IMR-90 (cell line): ENCODE measurements at regions not wholly inside any gene's neighbourhood (a gene's known extent, or its start where the extent isn't known, plus 50 kb on each side); places are given as distances from the start of the nearest gene placed in this dataset.

Experiments used
- ATAC-seq: fragments of 200-7000 bp; cut with Tn5 transposase; 2 replicates; pipeline ENCODE4 v1.9.1; 2020; ENCODE audit warnings: low read depth, mild to moderate bottlenecking, moderate library complexity
- BruUV-seq: library from RNA; stranded (reverse); fragments of 400-500 nt; replicated peaks from 2 replicates; lab custom pipeline; 2021; lab: Mats Ljungman, UMichigan
- CTCF ChIA-PET: fragments of 300-600 bp; formaldehyde crosslinking; extraction: SDS; loops from one replicate; lab custom pipeline; 2021; ENCODE audit warnings: antibody characterized with exemption; lab: Yijun Ruan, JAX
- POLR2A ChIA-PET: fragments of 300-600 bp; sonication (Branson Sonifier 250); formaldehyde crosslinking; loops from one replicate; lab custom pipeline; 2022; ENCODE audit warnings: antibody characterized with exemption; ENCODE audit not compliant: unreplicated experiment; lab: Charles Lee
- DNase-seq: peaks from one replicate; pipeline ENCODE4 v3.0.0; 2013
- H2AFZ ChIP-seq: replicated peaks from 2 replicates; pipeline ENCODE3; 2013; ENCODE audit warnings: low read length, mild to moderate bottlenecking; ENCODE audit not compliant: poor library complexity
- H2AK5ac ChIP-seq: 2 replicates; pipeline ENCODE4 v1.6.1; 2013; ENCODE audit warnings: low read depth, low read length, inconsistent platforms
- H2AK9ac ChIP-seq: replicated peaks from 2 replicates; pipeline ENCODE3; 2013; ENCODE audit warnings: mild to moderate bottlenecking, low read depth, low read length, moderate library complexity; ENCODE audit not compliant: poor library complexity
- H2BK120ac ChIP-seq: 2 replicates; pipeline ENCODE4 v1.6.1; 2013; ENCODE audit warnings: low read depth, low read length, inconsistent platforms
- H2BK15ac ChIP-seq: 3 replicates; pipeline ENCODE4 v1.6.1; 2013; ENCODE audit warnings: low read depth, low read length, inconsistent platforms
- H2BK20ac ChIP-seq: 2 replicates; pipeline ENCODE4 v1.6.1; 2013; ENCODE audit warnings: low read depth, mild to moderate bottlenecking, inconsistent platforms, low read length, moderate library complexity
- H2BK5ac ChIP-seq: 2 replicates; pipeline ENCODE4 v1.6.1; 2013; ENCODE audit warnings: mild to moderate bottlenecking, low read depth, low read length, inconsistent platforms; ENCODE audit not compliant: poor library complexity, severe bottlenecking
- H3K14ac ChIP-seq: replicated peaks from 2 replicates; pipeline ENCODE4 v1.6.1; 2013; ENCODE audit warnings: low read depth, low read length, inconsistent platforms
- H3K18ac ChIP-seq: 2 replicates; pipeline ENCODE4 v1.6.1; 2013; ENCODE audit warnings: low read depth, low read length, control low read depth
- H3K23ac ChIP-seq: 2 replicates; pipeline ENCODE4 v1.6.1; 2013; ENCODE audit warnings: low read depth, low read length, inconsistent platforms
- H3K27ac ChIP-seq: 2 replicates; pipeline ENCODE4 v1.5.1; 2013; ENCODE audit warnings: mild to moderate bottlenecking, control low read depth, low read length; ENCODE audit not compliant: insufficient read depth
- H3K27me3 ChIP-seq: 2 replicates; pipeline ENCODE4 v1.6.1; 2013; ENCODE audit warnings: low read length; ENCODE audit not compliant: control insufficient read depth, insufficient read depth
- H3K36me3 ChIP-seq: 2 replicates; pipeline ENCODE4 v1.6.1; 2013; ENCODE audit warnings: low read length, mixed read lengths; ENCODE audit not compliant: control insufficient read depth, insufficient read depth
- H3K4ac ChIP-seq: 2 replicates; pipeline ENCODE4 v1.6.1; 2013; ENCODE audit warnings: low read depth, low read length, inconsistent platforms
- H3K4me1 ChIP-seq: 2 replicates; pipeline ENCODE4 v1.6.1; 2013; ENCODE audit warnings: low read length, mixed read lengths; ENCODE audit not compliant: control insufficient read depth, insufficient read depth
- H3K4me2 ChIP-seq: 2 replicates; pipeline ENCODE4 v1.6.1; 2013; ENCODE audit warnings: low read depth, mild to moderate bottlenecking, control low read depth, low read length, moderate library complexity
- H3K4me3 ChIP-seq: 2 replicates; pipeline ENCODE4 v1.5.1; 2013; ENCODE audit warnings: low read depth, mild to moderate bottlenecking, control low read depth, low read length, moderate library complexity; ENCODE audit not compliant: insufficient read depth
- H3K56ac ChIP-seq: 2 replicates; pipeline ENCODE4 v1.6.1; 2013; ENCODE audit warnings: low read length, inconsistent platforms; ENCODE audit not compliant: insufficient read depth; ENCODE audit errors: extremely low read depth
- H3K79me1 ChIP-seq, 2 experiments: 2 replicates each; pipeline ENCODE4 v1.6.1; 2013; ENCODE audit warnings: low read length in 2 of 2, inconsistent platforms in 1 of 2, low read depth in 1 of 2
- H3K9ac ChIP-seq: 2 replicates; pipeline ENCODE4 v1.6.1; 2013; ENCODE audit warnings: low read depth, low read length, control low read depth
- H3K9me1 ChIP-seq: 2 replicates; pipeline ENCODE4 v1.6.1; 2013; ENCODE audit warnings: low read length, inconsistent platforms; ENCODE audit not compliant: insufficient read depth
- H3K9me3 ChIP-seq: 2 replicates; pipeline ENCODE4 v1.6.1; 2013; ENCODE audit warnings: low read length; ENCODE audit not compliant: control insufficient read depth, insufficient read depth
- H4K20me1 ChIP-seq: 2 replicates; pipeline ENCODE4 v1.6.1; 2013; ENCODE audit warnings: low read length, inconsistent platforms; ENCODE audit not compliant: insufficient read depth
- H4K5ac ChIP-seq: 2 replicates; pipeline ENCODE4 v1.6.1; 2013; ENCODE audit warnings: mild to moderate bottlenecking, low read depth, low read length, control low read depth
- H4K8ac ChIP-seq, 2 experiments: 2 replicates each; pipeline ENCODE4 v1.6.1; 2013; ENCODE audit warnings: low read depth in 2 of 2, low read length in 2 of 2, control low read depth in 1 of 2, inconsistent platforms in 1 of 2
- H4K91ac ChIP-seq: 2 replicates; pipeline ENCODE4 v1.6.1; 2013; ENCODE audit warnings: low read depth, low read length, inconsistent platforms; ENCODE audit not compliant: insufficient read depth
- CHD1 ChIP-seq: IDR thresholded peaks from 2 replicates; pipeline ENCODE4 v1.6.1; 2012; ENCODE audit warnings: low read depth, low read length, improper control_type of control experiment
- MXI1 ChIP-seq: IDR thresholded peaks from 2 replicates; pipeline ENCODE4 v1.6.1; 2012; ENCODE audit warnings: low read depth, mild to moderate bottlenecking, low read length, moderate library complexity, borderline replicate concordance
- NFE2L2 ChIP-seq: fragments of 150-350 bp; IDR thresholded peaks from 2 replicates; pipeline ENCODE4 v1.6.1; 2016; ENCODE audit warnings: low read depth, mild to moderate bottlenecking, low read length
- WGBS, 2 experiments: methylation state at CpG; one replicate each; pipeline versions ENCODE4 v1.1.5 to v1.1.7; 2013; ENCODE audit warnings: missing lambda C conversion rate in 2 of 2; ENCODE audit not compliant: insufficient read length in 1 of 2; ENCODE audit errors: extremely low coverage in 2 of 2; 5-methylcytosine and 5-hydroxymethylcytosine counted together
- dilution Hi-C: fragments of 300-500 bp; cut with HindIII; formaldehyde crosslinking; loops from one replicate; pipeline ENCODE4 v1.14.3; 2018; ENCODE audit warnings: low sequenced_read_pairs; ENCODE audit not compliant: unreplicated experiment
- in situ Hi-C: fragments of 300-500 bp; cut with MboI; formaldehyde crosslinking; loops from 3 replicates; pipeline ENCODE4 v1.14.3; 2019; ENCODE audit warnings: low sequenced_read_pairs, inconsistent platforms, mixed read lengths
- intact Hi-C: fragments of 100-400 bp; cut with micrococcal nuclease; formaldehyde crosslinking; loops from 2 replicates; pipeline ENCODE4 v1.10.0; 2022

- Histone ChIP-seq H2AFZ (no peak overlapping the region), H3K27me3 (no peaks in the 10 kb centered on the region), H3K27ac (no peak overlapping the region), H2BK20ac (no peak overlapping the region), H2AK9ac (no peak overlapping the region), H4K5ac (no peak overlapping the region), H3K4ac (no peak overlapping the region), H4K8ac (no peak overlapping the region), H3K23ac (no peak overlapping the region), H4K20me1 (no peaks in the 10 kb centered on the region), H3K9ac (no peak overlapping the region), H3K4me2 (no peak overlapping the region), H3K14ac (no peak overlapping the region), H3K56ac (no peak overlapping the region), H2BK15ac (no peak overlapping the region), H3K79me1 (no peaks in the 10 kb centered on the region), H3K4me1 (no peaks in the 10 kb centered on the region), H4K91ac (no peak overlapping the region), H3K9me3 (peaks cover 2% of the 10 kb centered on the region; the same call in 1 of the 2 replicates), H3K9me1 (no peaks in the 10 kb centered on the region), H2BK120ac (no peak overlapping the region), H3K18ac (no peak overlapping the region), H3K36me3 (no peaks in the 10 kb centered on the region), H2AK5ac (no peak overlapping the region), H3K4me3 (no peak overlapping the region), H2BK5ac (no peak overlapping the region)
- BruUV-seq = no TSS peak
- TF ChIP-seq CHD1 (no peak), MXI1 (no peak), NFE2L2 (peak; percentile 68)
- intact Hi-C loops (no loop called here), in situ Hi-C loops (no loop called here), dilution Hi-C loops (no loop called here)
- DNase-seq (no peak), ATAC-seq (no peak)
- POLR2A ChIA-PET = no interaction called here
- WGBS, 2 experiments = no CpG with 5 or more reads among the region's 3 CpGs
- CTCF ChIA-PET = interaction anchor here (0.6 kb wide), 1 partner anchor 1147 kb away, joined by 4 read pairs; no protein-coding TSS in a partner anchor
Measured at GRCh38 chr18:42340423-42341009, 385.5 kb downstream of the PIK3C3 start.
